Aorta (tissue), 5 donors: ENCODE measurements at regions not wholly inside any gene's neighbourhood (a gene's known extent, or its start where the extent isn't known, plus 50 kb on each side); places are given as distances from the start of the nearest gene placed in this dataset.

ENCODE experiments used
- ATAC-seq: fragments of 200-7000 bp; cut with Tn5 transposase; one replicate; pipeline ENCODE4 v1.9.1; 2022; ENCODE audit warnings: moderate library complexity; ENCODE audit not compliant: low FRiP score
- DNase-seq, 2 donors: peaks; one replicate each; pipeline ENCODE4 v3.0.0-alpha.2; 2020
- H3K27ac ChIP-seq, 2 donors: one replicate each; pipeline ENCODE4 v1.5.1; 2013; ENCODE audit warnings: low read length in 2 of 2, mild to moderate bottlenecking in 2 of 2, moderate library complexity in 2 of 2, control low read depth in 1 of 2, inconsistent platforms in 1 of 2, low read depth in 1 of 2
- H3K27me3 ChIP-seq, 2 donors: one replicate each; pipeline ENCODE4 v1.6.1; 2013; ENCODE audit warnings: control low read depth in 1 of 2, low read length in 1 of 2, mild to moderate bottlenecking in 1 of 2, moderate library complexity in 1 of 2; ENCODE audit not compliant: insufficient read depth in 2 of 2, control insufficient read depth in 1 of 2
- H3K36me3 ChIP-seq, 2 donors: one replicate each; pipeline ENCODE4 v1.6.1; 2013; ENCODE audit warnings: control low read depth in 1 of 2, low read length in 1 of 2, mild to moderate bottlenecking in 1 of 2; ENCODE audit not compliant: insufficient read depth in 2 of 2, control insufficient read depth in 1 of 2
- H3K4me1 ChIP-seq, 2 donors: one replicate each; pipeline ENCODE4 v1.6.1; 2013; ENCODE audit warnings: low read length in 2 of 2, control low read depth in 1 of 2, mild to moderate bottlenecking in 1 of 2, moderate library complexity in 1 of 2; ENCODE audit not compliant: insufficient read depth in 2 of 2, control insufficient read depth in 1 of 2
- H3K4me3 ChIP-seq, 2 donors: one replicate each; pipeline ENCODE4 v1.5.1; 2013; ENCODE audit warnings: low read length in 2 of 2, control low read depth in 1 of 2, mild to moderate bottlenecking in 1 of 2
- H3K9me3 ChIP-seq: one replicate; pipeline ENCODE4 v1.6.1; 2013; ENCODE audit warnings: mild to moderate bottlenecking, low read length; ENCODE audit not compliant: control insufficient read depth
- WGBS, 2 donors: extraction: QIAGEN DNeasy Blood & Tissue Kit; methylation state at CpG; one replicate each; pipeline ENCODE4 v1.1.7; 2013; 5-methylcytosine and 5-hydroxymethylcytosine counted together
- intact Hi-C, 2 donors: fragments of 100-400 bp; cut with DNase I; formaldehyde crosslinking; loops; one replicate each; pipeline versions ENCODE4 v1.14.2 to v1.15.0; 2022
- donor health status: healthy with polysubstance abuse.
- donor health status: Bipolar disorder and iron deficiency.
- donor health status: DM: no; HTN: no; CAD: no.
- donor health status: DM: no; HTN: no; CAD: no.
- donor health status: DM: yes; HTN: yes; CAD: no.

DNA sequence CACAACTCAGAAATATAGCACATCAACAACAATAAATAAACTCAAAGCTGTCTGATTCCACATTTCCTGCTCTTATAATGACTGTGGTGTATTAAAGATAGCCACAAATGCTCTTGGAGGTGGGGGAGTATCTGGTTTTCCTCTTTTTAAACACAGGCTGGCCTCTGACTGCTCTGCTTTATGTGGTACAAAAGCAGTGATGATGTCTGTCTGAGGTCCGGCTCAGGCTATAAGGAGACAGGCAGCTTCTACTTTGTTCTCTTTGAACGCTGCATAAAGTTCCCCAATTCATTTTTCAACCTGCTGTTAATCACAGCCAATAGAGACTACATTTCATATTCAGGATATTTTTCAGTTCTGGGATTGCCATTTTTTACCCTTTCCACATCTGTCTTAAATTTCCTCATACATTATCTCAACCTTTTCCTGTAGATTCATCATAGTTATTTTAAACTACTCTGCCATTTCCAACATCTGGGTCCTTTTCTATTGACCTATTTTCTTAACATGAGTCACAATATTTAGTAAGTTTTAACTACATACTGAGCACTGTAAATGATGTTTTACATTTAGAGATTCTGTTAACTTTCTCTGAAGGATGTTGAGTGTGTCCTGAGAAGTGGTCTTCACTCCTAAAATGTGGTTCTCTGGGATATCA is 64.9 kb downstream of the CRPPA start:
- no peak overlapping the region for H3K27ac ChIP-seq
- no peaks in the 10 kb centered on the region for H3K4me1 ChIP-seq
- intact Hi-C loops = no loop called here
- H3K36me3 ChIP-seq = no peaks in the 10 kb centered on the region
- whole genome bisulfite sequencing, 2 donors = 22 to 35% methylated on average over 2 of the region's 2 CpGs
- ATAC-seq (no peak), DNase-seq (no peak)
- H3K4me3 ChIP-seq = no peak overlapping the region
- H3K27me3 ChIP-seq = no peaks in the 10 kb centered on the region
- H3K9me3 ChIP-seq = no peaks in the 10 kb centered on the region

DNA sequence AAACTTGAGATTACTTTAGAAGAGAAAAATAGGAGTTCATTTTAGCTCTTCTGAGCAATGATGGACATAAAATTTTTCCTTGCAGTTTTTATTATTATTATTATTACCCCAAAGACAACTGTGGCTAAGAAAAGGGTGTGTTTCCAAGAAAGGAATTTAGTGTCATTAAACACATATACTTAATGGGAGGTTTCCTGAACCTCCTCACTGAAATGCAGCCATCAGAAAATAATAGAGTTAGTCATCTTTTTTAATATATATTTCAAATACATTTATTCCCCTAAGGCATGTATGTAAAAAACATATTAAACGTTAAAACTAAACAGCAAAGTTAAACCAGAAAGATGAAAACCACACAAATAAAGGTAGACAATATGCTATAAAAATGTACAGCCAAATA is 66.8 kb downstream of the CRPPA start:
- DNase-seq (no peak), ATAC-seq (no peak)
- Histone ChIP-seq H3K9me3 (no peaks in the 10 kb centered on the region), H3K27ac (no peak overlapping the region), H3K4me1 (no peaks in the 10 kb centered on the region), H3K4me3 (no peak overlapping the region), H3K27me3 (no peaks in the 10 kb centered on the region), H3K36me3 (no peaks in the 10 kb centered on the region)
- 33 to 70% methylated on average over 1 of the region's 1 CpG for WGBS, 2 donors
- intact Hi-C loops = no loop called here

- Histone ChIP-seq H3K36me3 (no peaks in the 10 kb centered on the region), H3K4me1 (no peaks in the 10 kb centered on the region), H3K27ac (no peak overlapping the region), H3K9me3 (peaks cover 3% of the 10 kb centered on the region), H3K4me3 (no peak overlapping the region), H3K27me3 (no peaks in the 10 kb centered on the region)
- no peak for DNase-seq
- 74 to 75% methylated on average over 4 of the region's 4 CpGs for WGBS, 2 donors
- intact Hi-C loops = no loop called here
- no peak for ATAC-seq
These were observed 68.1 kb downstream of the CRPPA start for GRCh38 chr7:16353226-16353625.

DNA sequence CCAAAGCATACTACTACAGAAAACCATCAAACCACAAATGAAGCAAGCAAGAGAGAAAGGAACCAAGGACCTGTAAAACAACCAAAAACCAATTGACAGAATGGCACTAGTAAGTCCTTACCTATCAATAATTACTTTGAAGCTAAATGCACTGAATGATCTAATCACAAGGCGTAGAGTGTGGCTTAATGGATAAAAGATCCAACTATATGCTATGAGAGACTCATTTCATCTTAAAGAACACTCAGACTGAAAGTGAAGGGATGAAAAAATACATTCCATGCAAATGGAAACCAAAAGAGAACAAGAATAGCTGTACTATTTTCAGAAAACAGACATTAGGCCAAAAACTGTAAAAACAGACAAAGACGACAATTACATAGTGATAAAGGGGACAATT is 70.7 kb downstream of the CRPPA start:
- WGBS, 2 donors = 67 to 68% methylated on average over 2 of the region's 2 CpGs
- peaks cover 0 to 1% of the 10 kb centered on the region in 2 donors for H3K4me1 ChIP-seq
- H3K36me3 ChIP-seq = no peaks in the 10 kb centered on the region
- no peak overlapping the region for H3K27ac ChIP-seq
- no peaks in the 10 kb centered on the region for H3K27me3 ChIP-seq
- no peak overlapping the region for H3K4me3 ChIP-seq
- H3K9me3 ChIP-seq = peaks cover 3% of the 10 kb centered on the region
- DNase-seq (no peak), ATAC-seq (no peak)
- intact Hi-C loops = no loop called here

- ATAC-seq = no peak
- no peaks in the 10 kb centered on the region for H3K36me3 ChIP-seq
- DNase-seq = no peak
- H3K27ac ChIP-seq = no peak overlapping the region
- no peaks in the 10 kb centered on the region for H3K27me3 ChIP-seq
- intact Hi-C loops = no loop called here
- 89 to 91% methylated on average over 4 of the region's 4 CpGs for WGBS, 2 donors
- peaks cover 3% of the 10 kb centered on the region for H3K9me3 ChIP-seq
- H3K4me3 ChIP-seq = no peak overlapping the region
- peaks cover 0 to 1% of the 10 kb centered on the region in 2 donors for H3K4me1 ChIP-seq
These were observed 73.1 kb downstream of the CRPPA start for GRCh38 chr7:16348251-16348650.

DNA sequence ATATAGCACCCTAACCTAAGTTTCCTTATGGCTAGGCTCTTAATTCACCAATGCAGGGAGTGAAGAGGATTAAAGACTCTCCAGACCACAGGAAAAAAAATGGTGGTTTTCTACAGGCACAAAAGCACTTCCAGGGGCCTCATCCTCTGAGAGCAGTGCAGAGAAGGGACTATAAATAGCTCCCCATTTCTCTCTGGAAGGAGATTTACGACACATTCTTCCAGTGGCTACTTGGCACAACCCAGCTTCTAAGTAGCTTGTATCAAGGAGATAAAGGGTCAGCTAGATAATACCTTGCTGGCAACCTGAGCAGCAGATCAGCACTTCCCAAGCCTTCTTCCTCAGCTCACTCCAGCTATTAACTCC is 73.5 kb downstream of the CRPPA start:
- Histone ChIP-seq H3K4me3 (no peak overlapping the region), H3K9me3 (peaks cover 3% of the 10 kb centered on the region), H3K27me3 (no peaks in the 10 kb centered on the region), H3K4me1 (peaks cover 0 to 1% of the 10 kb centered on the region in 2 donors), H3K27ac (no peak overlapping the region), H3K36me3 (no peaks in the 10 kb centered on the region)
- DNase-seq (no peak), ATAC-seq (no peak)
- intact Hi-C loops = no loop called here
- 28 to 30% methylated on average over 1 of the region's 1 CpG for WGBS, 2 donors

- DNase-seq (no peak), ATAC-seq (no peak)
- Histone ChIP-seq H3K4me1 (peaks cover 0 to 1% of the 10 kb centered on the region in 2 donors), H3K4me3 (no peak overlapping the region), H3K27ac (no peak overlapping the region), H3K27me3 (no peaks in the 10 kb centered on the region), H3K36me3 (no peaks in the 10 kb centered on the region), H3K9me3 (peaks cover 3% of the 10 kb centered on the region)
- 69 to 84% methylated on average over 1 of the region's 1 CpG for WGBS, 2 donors
- intact Hi-C loops = no loop called here
These were observed 74.1 kb downstream of the CRPPA start for GRCh38 chr7:16347066-16347826.

DNA sequence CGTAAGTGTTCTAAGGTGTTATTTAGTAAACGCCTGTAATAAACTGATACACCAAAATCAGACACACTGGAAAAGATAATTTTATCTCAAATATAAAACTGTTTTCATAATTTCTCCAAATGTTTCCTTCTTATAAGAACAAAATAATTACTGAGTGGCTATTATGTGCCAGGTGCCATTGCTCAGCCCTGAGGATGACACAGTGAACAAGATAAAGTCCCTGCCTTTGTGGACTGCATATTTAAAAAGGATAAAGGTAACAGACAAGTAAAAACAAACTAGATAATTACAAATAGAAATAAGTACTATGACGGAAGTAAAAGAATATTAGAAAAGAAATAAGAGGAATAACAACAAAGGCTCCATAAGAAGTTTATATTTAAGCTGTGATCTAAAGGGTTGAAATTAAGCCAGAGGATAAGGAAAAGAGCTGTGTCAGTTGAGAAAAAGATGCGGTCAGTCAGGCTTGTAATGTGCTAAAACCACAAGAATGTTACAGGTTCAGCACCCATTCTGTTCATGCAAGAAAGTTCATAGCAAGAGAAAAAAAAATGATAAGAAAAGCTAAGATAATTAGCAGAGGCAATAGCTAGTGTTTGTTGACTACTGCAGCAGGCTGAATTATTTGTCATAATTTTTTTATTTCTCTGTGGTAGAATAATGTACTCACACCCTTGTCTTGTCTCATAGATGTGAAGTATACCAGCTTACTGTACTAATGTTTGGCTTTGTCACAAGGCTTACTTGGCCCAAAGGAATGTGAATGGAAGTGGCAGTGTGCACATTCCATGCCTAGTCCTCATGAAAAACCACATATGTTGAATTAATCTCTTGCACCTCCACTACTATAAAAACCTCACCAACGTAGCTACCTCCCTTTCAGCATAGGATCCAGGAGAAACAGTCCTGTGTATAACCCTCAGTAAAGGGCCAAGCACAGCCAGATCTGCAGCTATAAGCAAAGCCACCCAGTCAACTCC is 75.1 kb downstream of the CRPPA start:
- Histone ChIP-seq H3K4me3 (no peak overlapping the region), H3K4me1 (peaks cover 0 to 1% of the 10 kb centered on the region in 2 donors), H3K9me3 (peaks cover 3% of the 10 kb centered on the region), H3K27me3 (no peaks in the 10 kb centered on the region), H3K27ac (no peak overlapping the region), H3K36me3 (no peaks in the 10 kb centered on the region)
- intact Hi-C loops = no loop called here
- 52 to 56% methylated on average over 5 of the region's 5 CpGs for WGBS, 2 donors
- DNase-seq (no peak), ATAC-seq (no peak)
